H9 (cell line): ENCODE measurements at regions not wholly inside any gene's neighbourhood (a gene's known extent, or its start where the extent isn't known, plus 50 kb on each side); places are given as distances from the start of the nearest gene placed in this dataset.

Experiments used
- DNase-seq: peaks from one replicate; pipeline ENCODE4 v3.0.0-alpha.2; 2017
- H2AFZ ChIP-seq: one replicate; pipeline ENCODE4 v1.6.1; 2013; ENCODE audit warnings: mild to moderate bottlenecking, low read length, control low read depth, moderate library complexity
- H2AK5ac ChIP-seq: 2 replicates; pipeline ENCODE4 v1.6.1; 2013; ENCODE audit warnings: low read length, control low read depth, mixed read lengths; ENCODE audit not compliant: insufficient read length
- H2BK120ac ChIP-seq: one replicate; pipeline ENCODE4 v1.6.1; 2013; ENCODE audit warnings: low read depth, mild to moderate bottlenecking, low read length, control low read depth, inconsistent platforms; ENCODE audit not compliant: poor library complexity, severe bottlenecking
- H2BK12ac ChIP-seq: 2 replicates; pipeline ENCODE4 v1.6.1; 2013; ENCODE audit warnings: low read length, control low read depth, mixed read lengths, low read depth; ENCODE audit not compliant: insufficient read length
- H2BK15ac ChIP-seq: 2 replicates; pipeline ENCODE4 v1.6.1; 2013; ENCODE audit warnings: low read depth, low read length, control low read depth
- H2BK20ac ChIP-seq: one replicate; pipeline ENCODE4 v1.6.1; 2013; ENCODE audit warnings: low read depth, mild to moderate bottlenecking, low read length, control low read depth, inconsistent platforms; ENCODE audit not compliant: poor library complexity, severe bottlenecking
- H2BK5ac ChIP-seq: 2 replicates; pipeline ENCODE4 v1.6.1; 2013; ENCODE audit warnings: low read length, control low read depth, mixed read lengths; ENCODE audit not compliant: insufficient read length
- H3K14ac ChIP-seq: 2 replicates; pipeline ENCODE4 v1.6.1; 2013; ENCODE audit warnings: low read length, control low read depth; ENCODE audit not compliant: insufficient read depth
- H3K18ac ChIP-seq: 2 replicates; pipeline ENCODE4 v1.6.1; 2013; ENCODE audit warnings: low read depth, mild to moderate bottlenecking, mixed read lengths, low read length, control low read depth; ENCODE audit not compliant: insufficient read length
- H3K23ac ChIP-seq: 2 replicates; pipeline ENCODE4 v1.6.1; 2013; ENCODE audit warnings: low read length, control low read depth, mixed read lengths, low read depth; ENCODE audit not compliant: insufficient read length
- H3K23me2 ChIP-seq: 2 replicates; pipeline ENCODE4 v1.6.1; 2013; ENCODE audit warnings: low read depth, mild to moderate bottlenecking, mixed read lengths, low read length, control low read depth; ENCODE audit not compliant: insufficient read length, poor library complexity, severe bottlenecking
- H3K27ac ChIP-seq: 2 replicates; pipeline ENCODE4 v1.5.1; 2013; ENCODE audit warnings: low read length, control low read depth, mixed read lengths, low read depth; ENCODE audit not compliant: insufficient read length
- H3K27me3 ChIP-seq: 2 replicates; pipeline ENCODE4 v1.6.1; 2013; ENCODE audit warnings: low read length, control low read depth, inconsistent platforms; ENCODE audit not compliant: insufficient read depth
- H3K4ac ChIP-seq: 2 replicates; pipeline ENCODE4 v1.6.1; 2013; ENCODE audit warnings: low read depth, mild to moderate bottlenecking, control low read depth, inconsistent platforms, low read length, moderate library complexity
- H3K4me1 ChIP-seq: 2 replicates; pipeline ENCODE4 v1.6.1; 2013; ENCODE audit warnings: low read length, control low read depth, inconsistent platforms; ENCODE audit not compliant: insufficient read depth
- H3K4me2 ChIP-seq: 2 replicates; pipeline ENCODE4 v1.6.1; 2013; ENCODE audit warnings: low read length, control low read depth, mixed read lengths; ENCODE audit not compliant: insufficient read length, insufficient read depth
- H3K56ac ChIP-seq: 2 replicates; pipeline ENCODE4 v1.6.1; 2013; ENCODE audit warnings: low read depth, mild to moderate bottlenecking, mixed read lengths, low read length, control low read depth; ENCODE audit not compliant: insufficient read length
- H3K79me1 ChIP-seq: 2 replicates; pipeline ENCODE4 v1.6.1; 2013; ENCODE audit warnings: low read depth, mild to moderate bottlenecking, moderate library complexity, low read length, control low read depth, inconsistent platforms; ENCODE audit not compliant: insufficient read depth, poor library complexity, severe bottlenecking
- H3K79me2 ChIP-seq: 2 replicates; pipeline ENCODE4 v1.6.1; 2013; ENCODE audit warnings: low read length, control low read depth, inconsistent platforms; ENCODE audit not compliant: insufficient read depth
- H3K9ac ChIP-seq: 2 replicates; pipeline ENCODE4 v1.6.1; 2013; ENCODE audit warnings: low read length, control low read depth, mixed read lengths; ENCODE audit not compliant: insufficient read length; ENCODE audit errors: extremely low read depth
- H3K9me3 ChIP-seq: one replicate; pipeline ENCODE4 v1.6.1; 2013; ENCODE audit warnings: low read depth, low read length, inconsistent platforms; ENCODE audit not compliant: control insufficient read depth
- H3T11ph ChIP-seq: one replicate; pipeline ENCODE4 v1.6.1; 2013; ENCODE audit warnings: mild to moderate bottlenecking, low read length, control low read depth, inconsistent platforms
- H4K20me1 ChIP-seq: one replicate; pipeline ENCODE4 v1.6.1; 2013; ENCODE audit not compliant: control insufficient read depth, insufficient read length, insufficient read depth
- H4K5ac ChIP-seq: 2 replicates; pipeline ENCODE4 v1.6.1; 2013; ENCODE audit warnings: low read depth, mild to moderate bottlenecking, mixed read lengths, low read length, control low read depth; ENCODE audit not compliant: insufficient read length
- H4K8ac ChIP-seq: replicated peaks from 2 replicates; pipeline ENCODE4 v1.6.1; 2013; ENCODE audit warnings: low read length, control low read depth, mixed read lengths, low read depth; ENCODE audit not compliant: insufficient read length
- H4K91ac ChIP-seq: 2 replicates; pipeline ENCODE4 v1.6.1; 2013; ENCODE audit warnings: low read depth, mild to moderate bottlenecking, moderate library complexity, mixed read lengths, low read length, control low read depth; ENCODE audit not compliant: insufficient read length
- H3K27ac Mint-ChIP-seq, 3 experiments: 2 replicates in 2 of 3; 3 replicates in 1 of 3; pipeline ENCODE4 v1.8.0; 2020 to 2021; ENCODE audit warnings: mixed read lengths in 3 of 3, mild to moderate bottlenecking in 1 of 3, moderate library complexity in 1 of 3
- H3K27me3 Mint-ChIP-seq: 2 replicates; pipeline ENCODE4 v1.8.0; 2021; ENCODE audit warnings: low read depth, mild to moderate bottlenecking, moderate library complexity, mixed read lengths
- H3K36me3 Mint-ChIP-seq, 3 experiments: 2 replicates in 2 of 3; 3 replicates in 1 of 3; pipeline ENCODE4 v1.8.0; 2020 to 2021; ENCODE audit warnings: low read depth in 3 of 3, mixed read lengths in 3 of 3; ENCODE audit not compliant: insufficient read depth in 1 of 3
- H3K4me1 Mint-ChIP-seq, 2 experiments: 2 replicates each; pipeline ENCODE4 v1.8.0; 2020; ENCODE audit warnings: mixed read lengths in 2 of 2
- H3K4me3 Mint-ChIP-seq, 2 experiments: 2 replicates in 1 of 2; 3 replicates in 1 of 2; pipeline ENCODE4 v1.8.0; 2020 to 2021; ENCODE audit warnings: mild to moderate bottlenecking in 2 of 2, mixed read lengths in 2 of 2, moderate library complexity in 1 of 2
- H3K9me3 Mint-ChIP-seq, 2 experiments: 2 replicates in 1 of 2; 3 replicates in 1 of 2; pipeline ENCODE4 v1.8.0; 2020; ENCODE audit warnings: mild to moderate bottlenecking in 2 of 2, mixed read lengths in 2 of 2, moderate library complexity in 1 of 2
- CTCF ChIP-seq: fragments of 200-600 bp; sonication (generic); conservative IDR thresholded peaks from 3 replicates; pipeline ENCODE4 v1.8.0; 2021; ENCODE audit warnings: antibody characterized with exemption, mild to moderate bottlenecking

GRCh38 chr18:44564922-44565321 is 115.8 kb upstream of the SETBP1 start:
- peak overlapping the region; percentile 65 for H2AFZ ChIP-seq
- no peak overlapping the region for H3K4ac ChIP-seq
- no peak overlapping the region for H2AK5ac ChIP-seq
- H3K27ac ChIP-seq: no peak overlapping the region
- Mint-ChIP-seq H3K27ac (no peak overlapping the region), H3K36me3 (peaks cover 0 to 2% (median 0%) of the 10 kb centered on the region in 3 experiments; a peak in 2 of 7 replicates), H3K4me3 (no peak overlapping the region), H3K9me3 (no peaks in the 10 kb centered on the region), H3K27me3 (no peaks in the 10 kb centered on the region), H3K4me1 (peaks cover 24 to 27% of the 10 kb centered on the region in 2 experiments)
- H3K9ac ChIP-seq: no peak overlapping the region
- H2BK12ac ChIP-seq: no peak overlapping the region
- peaks cover 5% of the 10 kb centered on the region; the same call in 1 of the 2 replicates for H3K4me1 ChIP-seq
- H3K14ac ChIP-seq: no peak overlapping the region
- H3T11ph ChIP-seq: no peak overlapping the region
- no peak overlapping the region for H2BK15ac ChIP-seq
- no peaks in the 10 kb centered on the region for H4K20me1 ChIP-seq
- no peak overlapping the region for H4K8ac ChIP-seq
- H2BK20ac ChIP-seq: no peak overlapping the region
- no peaks in the 10 kb centered on the region for H3K23me2 ChIP-seq
- H3K56ac ChIP-seq: no peak overlapping the region
- no peaks in the 10 kb centered on the region for H3K79me1 ChIP-seq
- H3K4me2 ChIP-seq: no peak overlapping the region
- no peak overlapping the region for H2BK120ac ChIP-seq
- no peaks in the 10 kb centered on the region for H3K79me2 ChIP-seq
- H3K23ac ChIP-seq: no peak overlapping the region
- DNase-seq: no peak
- no peaks in the 10 kb centered on the region for H3K27me3 ChIP-seq
- H3K9me3 ChIP-seq: no peaks in the 10 kb centered on the region
- no peak overlapping the region for H4K5ac ChIP-seq
- H2BK5ac ChIP-seq: no peak overlapping the region
- no peak for TF ChIP-seq CTCF
- no peak overlapping the region for H3K18ac ChIP-seq
- H4K91ac ChIP-seq: no peak overlapping the region
